Glutamatergic neuron (in vitro differentiated cells): ENCODE measurements at regions not wholly inside any gene's neighbourhood (a gene's known extent, or its start where the extent isn't known, plus 50 kb on each side); places are given as distances from the start of the nearest gene placed in this dataset.

ENCODE experiments used
- DNase-seq: peaks from one replicate; pipeline ENCODE4 v3.0.0; 2022
- H3K27ac Mint-ChIP-seq: one replicate; pipeline ENCODE4 v1.8.0; 2020; ENCODE audit warnings: mild to moderate bottlenecking, mixed read lengths, inconsistent platforms; ENCODE audit not compliant: unreplicated experiment
- H3K27me3 Mint-ChIP-seq: one replicate; pipeline ENCODE4 v1.8.0; 2020; ENCODE audit warnings: mild to moderate bottlenecking, moderate library complexity, mixed read lengths, inconsistent platforms; ENCODE audit not compliant: unreplicated experiment
- H3K36me3 Mint-ChIP-seq: one replicate; pipeline ENCODE4 v1.8.0; 2020; ENCODE audit warnings: mild to moderate bottlenecking, mixed read lengths, inconsistent platforms; ENCODE audit not compliant: unreplicated experiment
- H3K4me1 Mint-ChIP-seq: one replicate; pipeline ENCODE4 v1.8.0; 2020; ENCODE audit warnings: mild to moderate bottlenecking, low read depth, mixed read lengths, inconsistent platforms; ENCODE audit not compliant: unreplicated experiment
- H3K4me3 Mint-ChIP-seq: one replicate; pipeline ENCODE4 v1.8.0; 2020; ENCODE audit warnings: mild to moderate bottlenecking, mixed read lengths, inconsistent platforms; ENCODE audit not compliant: unreplicated experiment
- H3K9me3 Mint-ChIP-seq: one replicate; pipeline ENCODE4 v1.8.0; 2020; ENCODE audit warnings: mild to moderate bottlenecking, moderate library complexity, mixed read lengths, inconsistent platforms; ENCODE audit not compliant: unreplicated experiment
- TF ChIP-seq, protein P1 (sequence below): fragments of 200-600 bp; sonication (generic); IDR thresholded peaks from one replicate; pipeline ENCODE4 v1.5.0; 2021; ENCODE audit not compliant: partially characterized antibody, unreplicated experiment

DNA sequence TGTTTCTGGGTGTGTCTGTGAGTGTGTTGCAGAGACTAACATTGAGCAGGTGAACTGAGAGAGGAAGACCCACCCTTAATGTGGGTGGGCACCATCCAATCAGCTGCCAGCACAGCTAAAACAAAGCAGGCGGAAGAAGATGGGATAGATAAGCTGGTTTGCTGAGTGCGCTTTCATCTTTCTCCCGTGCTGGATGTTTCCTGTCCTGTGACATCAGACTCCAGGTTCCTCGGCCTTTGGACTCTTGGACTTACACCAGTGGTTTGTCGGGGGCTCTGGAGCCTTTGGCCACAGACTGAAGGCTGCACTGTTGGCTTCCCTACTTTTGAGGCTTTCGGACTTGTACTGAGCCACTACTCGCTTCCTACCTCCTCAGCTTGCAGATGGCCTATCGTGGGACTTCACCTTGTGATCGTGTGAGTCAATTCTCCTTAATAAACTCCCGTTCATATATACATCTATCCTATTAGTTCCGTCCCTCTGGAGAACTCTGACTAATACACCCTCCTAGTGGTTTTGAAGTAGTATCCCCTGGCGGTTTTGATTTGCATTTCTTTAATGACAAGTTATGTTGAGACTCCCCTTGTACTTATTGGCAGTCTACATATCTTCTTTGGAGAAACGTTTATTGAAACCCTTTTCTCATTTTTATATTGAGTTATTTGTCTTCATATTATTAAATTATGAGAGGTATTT lies 546.6 kb upstream of the TMPRSS15 start:
- H3K36me3 Mint-ChIP-seq = no peaks in the 10 kb centered on the region
- H3K9me3 Mint-ChIP-seq = no peaks in the 10 kb centered on the region
- no peaks in the 10 kb centered on the region for H3K4me1 Mint-ChIP-seq
- H3K27ac Mint-ChIP-seq = no peak overlapping the region
- H3K4me3 Mint-ChIP-seq = no peak overlapping the region
- H3K27me3 Mint-ChIP-seq = peaks cover 4% of the 10 kb centered on the region
- DNase-seq = no peak
- TF ChIP-seq, protein P1, sequence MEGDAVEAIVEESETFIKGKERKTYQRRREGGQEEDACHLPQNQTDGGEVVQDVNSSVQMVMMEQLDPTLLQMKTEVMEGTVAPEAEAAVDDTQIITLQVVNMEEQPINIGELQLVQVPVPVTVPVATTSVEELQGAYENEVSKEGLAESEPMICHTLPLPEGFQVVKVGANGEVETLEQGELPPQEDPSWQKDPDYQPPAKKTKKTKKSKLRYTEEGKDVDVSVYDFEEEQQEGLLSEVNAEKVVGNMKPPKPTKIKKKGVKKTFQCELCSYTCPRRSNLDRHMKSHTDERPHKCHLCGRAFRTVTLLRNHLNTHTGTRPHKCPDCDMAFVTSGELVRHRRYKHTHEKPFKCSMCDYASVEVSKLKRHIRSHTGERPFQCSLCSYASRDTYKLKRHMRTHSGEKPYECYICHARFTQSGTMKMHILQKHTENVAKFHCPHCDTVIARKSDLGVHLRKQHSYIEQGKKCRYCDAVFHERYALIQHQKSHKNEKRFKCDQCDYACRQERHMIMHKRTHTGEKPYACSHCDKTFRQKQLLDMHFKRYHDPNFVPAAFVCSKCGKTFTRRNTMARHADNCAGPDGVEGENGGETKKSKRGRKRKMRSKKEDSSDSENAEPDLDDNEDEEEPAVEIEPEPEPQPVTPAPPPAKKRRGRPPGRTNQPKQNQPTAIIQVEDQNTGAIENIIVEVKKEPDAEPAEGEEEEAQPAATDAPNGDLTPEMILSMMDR = no peak

DNA sequence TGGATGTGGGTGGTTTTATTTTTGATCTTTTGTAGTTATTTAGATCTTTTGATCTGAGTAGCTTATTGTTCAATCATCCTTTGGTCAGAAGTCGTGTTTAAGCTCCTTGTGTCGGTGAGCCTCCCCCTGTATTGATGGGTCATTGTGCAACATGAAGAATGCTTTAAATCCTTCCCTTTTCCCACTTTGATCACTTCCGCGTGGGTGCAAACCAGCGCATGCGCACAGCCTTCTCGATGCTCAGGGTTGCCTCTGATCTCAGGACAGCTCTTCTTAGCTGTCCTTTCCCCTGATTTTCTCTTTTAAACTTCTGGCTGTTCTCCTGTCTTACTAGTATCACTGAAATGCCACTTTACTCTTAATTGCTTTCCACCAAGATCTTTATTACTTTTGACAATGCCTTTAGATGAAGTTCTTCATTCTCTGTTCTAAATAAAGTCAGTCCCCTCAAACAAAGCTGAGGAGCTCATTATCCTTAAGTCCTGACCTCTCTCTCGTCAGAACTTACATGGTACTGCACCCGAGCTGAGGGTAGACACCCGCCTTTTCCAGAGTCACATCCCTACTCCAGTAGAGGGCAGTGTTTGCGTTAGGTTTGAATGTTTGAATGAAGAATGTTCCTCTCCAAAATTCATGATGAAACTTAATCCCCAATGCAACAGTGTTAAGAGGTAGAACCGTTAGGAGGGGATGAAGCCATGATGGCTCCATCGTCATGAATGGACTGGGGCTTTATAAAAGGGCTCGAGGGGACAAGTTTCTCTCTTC lies 547.9 kb upstream of the TMPRSS15 start:
- TF ChIP-seq, protein P1 = peak; percentile 79
- peak; percentile 29 for DNase-seq
- H3K27ac Mint-ChIP-seq = no peak overlapping the region

DNA sequence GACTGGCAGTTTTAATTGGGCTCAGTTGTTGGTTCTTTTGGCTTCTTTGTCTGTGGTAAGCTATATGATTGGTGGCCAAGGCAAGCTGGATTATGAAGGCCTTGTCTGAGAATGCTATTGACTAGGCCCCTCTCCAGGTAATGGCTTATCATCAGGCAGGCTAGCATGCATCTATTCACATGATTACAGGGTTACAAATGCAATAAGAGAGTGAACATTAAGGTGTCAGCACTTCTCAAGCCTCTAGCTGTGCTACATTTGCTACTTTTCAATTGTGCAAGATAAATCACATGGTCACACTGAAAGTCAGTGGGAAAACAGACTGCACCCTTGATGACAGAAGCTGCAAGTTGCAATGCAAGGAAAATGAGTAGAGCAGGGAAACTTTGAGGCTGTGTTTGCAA lies 550.9 kb upstream of the TMPRSS15 start:
- H3K4me1 Mint-ChIP-seq = peaks cover 4% of the 10 kb centered on the region
- TF ChIP-seq, protein P1 = no peak
- no peak overlapping the region for H3K4me3 Mint-ChIP-seq
- no peak for DNase-seq
- no peak overlapping the region for H3K27ac Mint-ChIP-seq
- no peaks in the 10 kb centered on the region for H3K9me3 Mint-ChIP-seq
- peaks cover 2% of the 10 kb centered on the region for H3K27me3 Mint-ChIP-seq
- H3K36me3 Mint-ChIP-seq = no peaks in the 10 kb centered on the region

More for the DNA sequence above, 547.9 kb upstream of the TMPRSS15 start:
- no peaks in the 10 kb centered on the region for H3K9me3 Mint-ChIP-seq
- no peaks in the 10 kb centered on the region for H3K36me3 Mint-ChIP-seq
- no peak overlapping the region for H3K4me3 Mint-ChIP-seq
- peaks cover 2% of the 10 kb centered on the region for H3K27me3 Mint-ChIP-seq
- H3K4me1 Mint-ChIP-seq = no peaks in the 10 kb centered on the region

DNA sequence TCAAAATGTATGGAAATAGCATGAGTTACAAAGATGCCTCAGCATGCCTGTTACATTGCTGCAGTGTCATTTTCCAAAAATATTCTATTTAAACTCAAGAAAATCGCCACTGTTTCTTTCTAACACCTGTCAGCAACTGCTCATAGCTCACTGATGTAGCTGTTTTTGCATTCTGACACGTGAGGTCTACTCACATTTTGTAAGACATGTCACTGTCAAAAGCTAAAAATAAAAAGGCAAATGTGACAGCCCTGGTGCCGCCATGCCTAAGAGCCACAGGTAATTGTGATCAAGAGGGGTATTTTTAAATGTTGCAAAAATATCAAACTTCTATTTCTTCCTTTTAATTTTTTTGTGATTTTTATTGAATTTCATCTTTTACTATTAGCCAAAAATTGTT lies 556.2 kb upstream of the TMPRSS15 start:
- Mint-ChIP-seq H3K4me3 (no peak overlapping the region), H3K36me3 (no peaks in the 10 kb centered on the region), H3K27me3 (no peaks in the 10 kb centered on the region), H3K4me1 (peaks cover 5% of the 10 kb centered on the region), H3K9me3 (no peaks in the 10 kb centered on the region), H3K27ac (no peak overlapping the region)
- no peak for DNase-seq
- TF ChIP-seq, protein P1 = no peak

DNA sequence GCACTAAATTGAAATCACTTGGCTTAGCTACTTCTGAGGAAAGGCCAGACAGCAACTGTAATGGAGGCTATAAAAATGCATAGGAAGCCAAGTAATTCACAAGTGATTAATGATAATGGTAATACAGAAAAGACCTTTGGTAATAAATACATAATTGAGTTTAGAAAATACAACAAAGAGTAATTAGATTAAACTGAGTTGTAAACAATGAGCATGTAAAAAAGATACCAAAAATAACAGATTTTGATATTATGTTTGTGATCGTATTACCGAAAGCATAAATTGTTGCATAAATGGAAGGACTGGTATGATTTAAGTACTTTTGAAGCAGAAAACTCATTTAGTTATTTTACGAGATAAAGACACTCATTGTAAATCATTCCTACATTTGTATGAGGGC lies 556.7 kb upstream of the TMPRSS15 start:
- TF ChIP-seq, protein P1 = no peak
- peaks cover 5% of the 10 kb centered on the region for H3K4me1 Mint-ChIP-seq
- DNase-seq = no peak
- no peaks in the 10 kb centered on the region for H3K9me3 Mint-ChIP-seq
- no peak overlapping the region for H3K27ac Mint-ChIP-seq
- H3K27me3 Mint-ChIP-seq = no peaks in the 10 kb centered on the region
- H3K36me3 Mint-ChIP-seq = no peaks in the 10 kb centered on the region
- no peak overlapping the region for H3K4me3 Mint-ChIP-seq
